ENCODE measurements at regions not wholly inside any gene's neighbourhood (a gene's known extent, or its start where the extent isn't known, plus 50 kb on each side); places are given as distances from the start of the nearest gene placed in this dataset.

DNA sequence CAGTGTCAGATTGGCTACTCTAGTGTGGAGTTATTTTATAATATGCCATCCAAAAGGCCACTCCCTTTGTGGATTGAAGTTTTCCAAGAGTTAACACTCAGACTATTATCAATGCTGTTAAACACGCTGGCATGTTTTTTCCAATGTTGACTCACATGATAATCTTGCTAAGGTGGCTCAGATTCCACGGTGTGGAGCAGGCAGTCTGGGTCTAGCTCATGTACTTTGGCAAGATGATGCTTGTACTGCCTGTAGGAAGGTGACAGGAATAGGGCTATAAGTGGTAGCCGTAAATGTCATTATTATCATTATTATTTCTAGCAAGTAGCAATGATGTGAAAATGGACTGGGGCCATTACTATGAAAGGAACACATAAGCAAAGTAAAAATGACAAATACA, 79.4 kb upstream of the TBX20 start:
- TF ChIP-seq, protein P1, sequence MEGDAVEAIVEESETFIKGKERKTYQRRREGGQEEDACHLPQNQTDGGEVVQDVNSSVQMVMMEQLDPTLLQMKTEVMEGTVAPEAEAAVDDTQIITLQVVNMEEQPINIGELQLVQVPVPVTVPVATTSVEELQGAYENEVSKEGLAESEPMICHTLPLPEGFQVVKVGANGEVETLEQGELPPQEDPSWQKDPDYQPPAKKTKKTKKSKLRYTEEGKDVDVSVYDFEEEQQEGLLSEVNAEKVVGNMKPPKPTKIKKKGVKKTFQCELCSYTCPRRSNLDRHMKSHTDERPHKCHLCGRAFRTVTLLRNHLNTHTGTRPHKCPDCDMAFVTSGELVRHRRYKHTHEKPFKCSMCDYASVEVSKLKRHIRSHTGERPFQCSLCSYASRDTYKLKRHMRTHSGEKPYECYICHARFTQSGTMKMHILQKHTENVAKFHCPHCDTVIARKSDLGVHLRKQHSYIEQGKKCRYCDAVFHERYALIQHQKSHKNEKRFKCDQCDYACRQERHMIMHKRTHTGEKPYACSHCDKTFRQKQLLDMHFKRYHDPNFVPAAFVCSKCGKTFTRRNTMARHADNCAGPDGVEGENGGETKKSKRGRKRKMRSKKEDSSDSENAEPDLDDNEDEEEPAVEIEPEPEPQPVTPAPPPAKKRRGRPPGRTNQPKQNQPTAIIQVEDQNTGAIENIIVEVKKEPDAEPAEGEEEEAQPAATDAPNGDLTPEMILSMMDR (IDR thresholded peaks at IDR 0.05; ENCODE audit: insufficient read depth, low read depth, low read length): no peak
- TF ChIP-seq EZH2 (IDR thresholded peaks at IDR 0.05; ENCODE audit: insufficient read depth, low read length): no peak
